K562 (cell line): ENCODE measurements at regions not wholly inside any gene's neighbourhood (a gene's known extent, or its start where the extent isn't known, plus 50 kb on each side); places are given as distances from the start of the nearest gene placed in this dataset.

ENCODE experiments used
- ARID3A ChIP-seq: IDR thresholded peaks from 2 replicates; pipeline ENCODE4 v1.6.1; 2012; ENCODE audit warnings: low read depth, low read length, improper control_type of control experiment, borderline replicate concordance
- BCL6 ChIP-seq: fragments of 250-450 bp; sonication (Bioruptor Pico); IDR thresholded peaks from 2 replicates; pipeline ENCODE4 v1.4.0; 2020
- HMG20A ChIP-seq: fragments of 450-650 bp; formaldehyde crosslinking; conservative IDR thresholded peaks from 2 replicates; pipeline ENCODE4 v1.4.0; 2020; ENCODE audit warnings: mild to moderate bottlenecking, mixed read lengths
- JUNB ChIP-seq: fragments of 450-650 bp; formaldehyde crosslinking; conservative IDR thresholded peaks from 2 replicates; pipeline ENCODE4 v1.4.0; 2020; ENCODE audit warnings: mild to moderate bottlenecking
- KLF6 ChIP-seq: fragments of 250-450 bp; sonication (Bioruptor Pico); IDR thresholded peaks from 2 replicates; pipeline ENCODE4 v1.4.0; 2020; ENCODE audit warnings: mild to moderate bottlenecking, moderate library complexity, borderline replicate concordance
- MAZ ChIP-seq, 2 experiments: fragments of 450-650 bp in 1 of 2; sonication (generic) in 1 of 2; formaldehyde crosslinking; IDR thresholded peaks in 1 of 2; conservative IDR thresholded peaks in 1 of 2; 2 replicates each; pipeline versions ENCODE4 v1.4.0 to v1.5.0; 2020; ENCODE audit warnings: mild to moderate bottlenecking in 1 of 2, missing genetic modification reagents in 1 of 2
- MIER1 ChIP-seq: fragments of 450-650 bp; IDR thresholded peaks from 2 replicates; pipeline ENCODE4 v1.6.1; 2016; ENCODE audit warnings: antibody characterized with exemption, mild to moderate bottlenecking, low read depth
- MYNN ChIP-seq, 2 experiments: sonication (generic); formaldehyde crosslinking in 1 of 2; IDR thresholded peaks; 2 replicates each; pipeline versions ENCODE4 v1.5.0 to v1.6.1; 2016 to 2020; ENCODE audit warnings: antibody characterized with exemption in 1 of 2, missing genetic modification reagents in 1 of 2
- NCOA4 ChIP-seq: fragments of 450-650 bp; IDR thresholded peaks from 2 replicates; pipeline ENCODE4 v1.6.1; 2018; ENCODE audit warnings: mild to moderate bottlenecking; ENCODE audit not compliant: partially characterized antibody
- PKNOX1 ChIP-seq: fragments of 450-650 bp; IDR thresholded peaks from 2 replicates; pipeline ENCODE4 v1.6.1; 2016
- SMAD4 ChIP-seq: fragments of 250-450 bp; sonication (Bioruptor Pico); conservative IDR thresholded peaks from 2 replicates; pipeline ENCODE4 v1.8.0; 2021; ENCODE audit warnings: inconsistent platforms, mild to moderate bottlenecking, moderate library complexity
- SMARCA5 ChIP-seq: fragments of 450-650 bp; IDR thresholded peaks from 2 replicates; pipeline ENCODE4 v1.6.1; 2016
- SMC3 ChIP-seq: conservative IDR thresholded peaks from 2 replicates; pipeline ENCODE4 v1.6.1; 2011; ENCODE audit warnings: low read depth, low read length, improper control_type of control experiment; ENCODE audit not compliant: insufficient read depth
- TBL1XR1 ChIP-seq, 2 experiments: IDR thresholded peaks; 2 replicates each; pipeline ENCODE4 v1.6.1; 2012; ENCODE audit warnings: improper control_type of control experiment in 2 of 2, low read length in 2 of 2, mild to moderate bottlenecking in 1 of 2
- TCF3 ChIP-seq: sonication (generic); formaldehyde crosslinking; IDR thresholded peaks from 2 replicates; pipeline ENCODE4 v1.4.0; 2020; ENCODE audit warnings: mild to moderate bottlenecking, missing genetic modification reagents
- TGIF2 ChIP-seq: sonication (generic); formaldehyde crosslinking; IDR thresholded peaks from 2 replicates; pipeline ENCODE4 v1.8.1; 2022; ENCODE audit warnings: mild to moderate bottlenecking, missing genetic modification reagents, moderate library complexity
- TRIM28 ChIP-seq: fragments of 450-650 bp; IDR thresholded peaks from 2 replicates; pipeline ENCODE4 v1.6.1; 2017
- VEZF1 ChIP-seq: fragments of 200-800 bp; sonication (Bioruptor generic); IDR thresholded peaks from 2 replicates; pipeline ENCODE4 v1.6.1; 2017; ENCODE audit warnings: missing genetic modification characterization, missing compliant biosample characterization
- ZNF766 ChIP-seq: fragments of 200-800 bp; sonication (Bioruptor generic); conservative IDR thresholded peaks from 2 replicates; pipeline ENCODE4 v1.6.1; 2016; ENCODE audit warnings: missing genetic modification characterization, missing compliant biosample characterization
- ZNF79 ChIP-seq: fragments of 250-450 bp; sonication (Bioruptor Pico); IDR thresholded peaks from 2 replicates; pipeline ENCODE4 v1.4.0; 2020; ENCODE audit warnings: low read depth, mild to moderate bottlenecking, moderate library complexity
- ZNF830 ChIP-seq: fragments of 250-450 bp; sonication (Bioruptor Pico); IDR thresholded peaks from 2 replicates; pipeline ENCODE4 v1.5.0; 2021; ENCODE audit warnings: mild to moderate bottlenecking
- TF ChIP-seq, protein P1 (sequence below): fragments of 450-650 bp; IDR thresholded peaks from 2 replicates; pipeline ENCODE4 v1.6.1; 2016; ENCODE audit warnings: antibody characterized with exemption
- TF ChIP-seq, protein P2 (sequence below), 2 experiments: fragments of 450-650 bp in 1 of 2; sonication (generic) in 1 of 2; formaldehyde crosslinking; conservative IDR thresholded peaks; 2 replicates each; pipeline versions ENCODE4 v1.4.0 to v1.8.1; 2020 to 2022; ENCODE audit warnings: mild to moderate bottlenecking in 1 of 2, missing genetic modification reagents in 1 of 2

GRCh38 chr10:78972160-78972946, 96.4 kb upstream of the ZMIZ1 start (continued):
- TF ChIP-seq, protein P1, sequence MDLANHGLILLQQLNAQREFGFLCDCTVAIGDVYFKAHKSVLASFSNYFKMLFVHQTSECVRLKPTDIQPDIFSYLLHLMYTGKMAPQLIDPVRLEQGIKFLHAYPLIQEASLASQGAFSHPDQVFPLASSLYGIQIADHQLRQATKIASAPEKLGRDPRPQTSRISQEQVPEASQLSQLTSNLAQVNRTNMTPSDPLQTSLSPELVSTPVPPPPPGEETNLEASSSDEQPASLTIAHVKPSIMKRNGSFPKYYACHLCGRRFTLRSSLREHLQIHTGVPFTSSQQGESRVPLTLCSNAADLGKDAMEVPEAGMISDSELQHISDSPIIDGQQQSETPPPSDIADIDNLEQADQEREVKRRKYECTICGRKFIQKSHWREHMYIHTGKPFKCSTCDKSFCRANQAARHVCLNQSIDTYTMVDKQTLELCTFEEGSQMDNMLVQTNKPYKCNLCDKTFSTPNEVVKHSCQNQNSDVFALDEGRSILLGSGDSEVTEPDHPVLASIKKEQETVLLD, result no peak
- no peak for TF ChIP-seq ARID3A
- 0 out of 2 replicates have a peak, but pooled peaks have one; percentile 26 for TF ChIP-seq SMAD4 (CRISPR knock-in tag)
- TF ChIP-seq MYNN (IDR thresholded peaks at IDR 0.05), result peak; percentile 94
- no peak for TF ChIP-seq MYNN (CRISPR knock-in tag; IDR thresholded peaks at IDR 0.05)
- no peak for TF ChIP-seq MIER1
- 0 out of 2 replicates have a peak, but pooled peaks have one; percentile 11 for TF ChIP-seq TRIM28
- no peak for TF ChIP-seq PKNOX1
- peak; percentile 63; the same call in 1 of the 2 replicates for TF ChIP-seq KLF6
- TF ChIP-seq, protein P2, sequence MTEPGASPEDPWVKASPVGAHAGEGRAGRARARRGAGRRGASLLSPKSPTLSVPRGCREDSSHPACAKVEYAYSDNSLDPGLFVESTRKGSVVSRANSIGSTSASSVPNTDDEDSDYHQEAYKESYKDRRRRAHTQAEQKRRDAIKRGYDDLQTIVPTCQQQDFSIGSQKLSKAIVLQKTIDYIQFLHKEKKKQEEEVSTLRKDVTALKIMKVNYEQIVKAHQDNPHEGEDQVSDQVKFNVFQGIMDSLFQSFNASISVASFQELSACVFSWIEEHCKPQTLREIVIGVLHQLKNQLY (CRISPR knock-in tag; conservative IDR thresholded peaks at IDR 0.05), result no peak
- no peak for TF ChIP-seq SMC3
- no peak for TF ChIP-seq TGIF2
- no peak for TF ChIP-seq ZNF830
- TF ChIP-seq BCL6 (CRISPR knock-in tag), result no peak
- TF ChIP-seq VEZF1, result peak; percentile 76
- peak; percentile 88 for TF ChIP-seq MAZ (CRISPR knock-in tag; conservative IDR thresholded peaks at IDR 0.05 in 1 of 2, IDR thresholded peaks at IDR 0.05 in 1 of 2)
- peak; percentile 23; the same call in 1 of the 2 replicates for TF ChIP-seq ZNF79 (CRISPR knock-in tag)
- no peak for TF ChIP-seq HMG20A (CRISPR knock-in tag)
- TF ChIP-seq TBL1XR1 (IDR thresholded peaks at IDR 0.05; ENCODE audit: low read length in 2 of 2), result no peak
- no peak for TF ChIP-seq SMARCA5
- no peak for TF ChIP-seq NCOA4
- peak; percentile 77 for TF ChIP-seq ZNF766 (CRISPR knock-in tag)
- TF ChIP-seq TCF3 (CRISPR knock-in tag), result no peak
- no peak; the same call in 1 of the 2 replicates for TF ChIP-seq JUNB (CRISPR knock-in tag)
